Thyroid gland (tissue), 4 donors: ENCODE measurements at regions not wholly inside any gene's neighbourhood (a gene's known extent, or its start where the extent isn't known, plus 50 kb on each side); places are given as distances from the start of the nearest gene placed in this dataset.

Experiments used
- POLR2A ChIP-seq, 2 donors: fragments of 450-650 bp; IDR thresholded peaks; one replicate each; pipeline ENCODE4 v1.6.1; 2017; ENCODE audit warnings: antibody characterized with exemption in 2 of 2, mild to moderate bottlenecking in 2 of 2, moderate library complexity in 1 of 2
- TF ChIP-seq, protein P1 (sequence below), 6 experiments: fragments of 200-600 bp in 3 of 6; fragments of 450-650 bp in 3 of 6; sonication (generic) in 3 of 6; IDR thresholded peaks; one replicate each; pipeline ENCODE4 v1.5.1; 2016 to 2019; ENCODE audit warnings: antibody characterized with exemption in 6 of 6, mild to moderate bottlenecking in 2 of 6, inconsistent platforms in 1 of 6, moderate library complexity in 1 of 6

- TF ChIP-seq, protein P1, sequence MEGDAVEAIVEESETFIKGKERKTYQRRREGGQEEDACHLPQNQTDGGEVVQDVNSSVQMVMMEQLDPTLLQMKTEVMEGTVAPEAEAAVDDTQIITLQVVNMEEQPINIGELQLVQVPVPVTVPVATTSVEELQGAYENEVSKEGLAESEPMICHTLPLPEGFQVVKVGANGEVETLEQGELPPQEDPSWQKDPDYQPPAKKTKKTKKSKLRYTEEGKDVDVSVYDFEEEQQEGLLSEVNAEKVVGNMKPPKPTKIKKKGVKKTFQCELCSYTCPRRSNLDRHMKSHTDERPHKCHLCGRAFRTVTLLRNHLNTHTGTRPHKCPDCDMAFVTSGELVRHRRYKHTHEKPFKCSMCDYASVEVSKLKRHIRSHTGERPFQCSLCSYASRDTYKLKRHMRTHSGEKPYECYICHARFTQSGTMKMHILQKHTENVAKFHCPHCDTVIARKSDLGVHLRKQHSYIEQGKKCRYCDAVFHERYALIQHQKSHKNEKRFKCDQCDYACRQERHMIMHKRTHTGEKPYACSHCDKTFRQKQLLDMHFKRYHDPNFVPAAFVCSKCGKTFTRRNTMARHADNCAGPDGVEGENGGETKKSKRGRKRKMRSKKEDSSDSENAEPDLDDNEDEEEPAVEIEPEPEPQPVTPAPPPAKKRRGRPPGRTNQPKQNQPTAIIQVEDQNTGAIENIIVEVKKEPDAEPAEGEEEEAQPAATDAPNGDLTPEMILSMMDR (IDR thresholded peaks at IDR 0.05) = no peak
- TF ChIP-seq POLR2A (IDR thresholded peaks at IDR 0.05) = no peak
These were observed 185.1 kb upstream of the CCND2 start for GRCh38 chr12:4088451-4088850.
